OCI-LY1 (cell line): ENCODE measurements at regions not wholly inside any gene's neighbourhood (a gene's known extent, or its start where the extent isn't known, plus 50 kb on each side); places are given as distances from the start of the nearest gene placed in this dataset.

ENCODE experiments used
- CTCF ChIP-seq: fragments of 200-600 bp; sonication (generic), shearing (Covaris generic); IDR thresholded peaks from 2 replicates; pipeline ENCODE4 v1.5.1; 2017; ENCODE audit warnings: mild to moderate bottlenecking, antibody characterized with exemption, low read length, moderate library complexity, mixed read lengths
- EZH2 ChIP-seq: fragments of 200-600 bp; sonication (generic), shearing (Covaris generic); IDR thresholded peaks from 2 replicates; pipeline ENCODE4 v1.8.0; 2017; ENCODE audit warnings: borderline replicate concordance, mixed run types, mild to moderate bottlenecking, antibody characterized with exemption, low read length, moderate library complexity, mixed read lengths

DNA sequence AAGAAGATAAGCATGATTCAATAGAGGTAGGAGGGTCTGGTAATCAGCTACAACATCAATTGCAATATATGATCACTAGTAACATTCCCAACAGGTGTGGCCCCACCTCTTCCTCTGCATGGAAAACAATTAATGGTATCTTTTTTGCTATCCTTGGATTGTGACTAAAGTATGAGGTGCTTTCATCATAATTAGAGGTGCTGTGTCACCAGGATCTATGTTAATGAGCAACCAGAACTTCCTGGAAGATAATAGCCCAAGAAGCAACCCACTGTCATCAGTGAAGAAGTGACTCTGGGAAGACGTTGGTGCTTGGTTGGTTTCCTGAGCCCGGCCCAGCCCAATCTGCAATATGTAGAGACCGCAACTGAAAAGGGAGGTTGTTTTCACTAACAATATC lies 167.2 kb downstream of the SETD4 start:
- TF ChIP-seq CTCF (no peak), EZH2 (no peak)
